ENCODE measurements at regions not wholly inside any gene's neighbourhood (a gene's known extent, or its start where the extent isn't known, plus 50 kb on each side); places are given as distances from the start of the nearest gene placed in this dataset.
"Not testable (repeated sequence)": the region's sequence is repeated elsewhere in the genome, so short reads cannot be mapped to it uniquely, and the experiment has no call there.

DNA sequence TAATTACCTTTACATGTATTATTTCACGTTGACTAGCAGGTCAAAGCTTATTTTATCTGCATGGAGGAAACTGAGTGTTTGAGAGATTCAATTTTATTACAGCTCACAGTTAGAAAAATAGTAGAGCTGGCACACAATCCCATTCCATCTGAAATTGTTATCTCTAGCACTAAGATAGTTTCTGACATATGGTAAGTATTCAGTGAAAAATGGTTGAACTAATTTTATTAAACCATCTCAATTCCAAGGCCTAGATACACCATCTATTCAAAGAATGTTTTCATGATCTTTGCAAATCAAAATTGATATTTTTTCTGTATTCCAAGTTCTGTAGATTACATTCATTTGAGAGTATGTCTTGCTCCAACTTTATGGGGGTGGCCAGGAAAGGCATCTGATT lies 125.4 kb upstream of the FAT3 start:
- Histone ChIP-seq H3K18ac (ENCODE audit: low read length) (no peak overlapping the region), H4K8ac (ENCODE audit: low read depth, low read length) (no peak overlapping the region), H2BK15ac (replicated peaks; ENCODE audit: low read depth) (no peak overlapping the region), H3K4me1 (ENCODE audit: control insufficient read depth, low read depth, low read length) (no peaks in the 10 kb centered on the region), H3K56ac (ENCODE audit: low read length) (no peak overlapping the region), H3K79me2 (ENCODE audit: control insufficient read depth, insufficient read depth, low read length) (no peaks in the 10 kb centered on the region), H2BK5ac (ENCODE audit: low read length) (no peak overlapping the region), H3K27me3 (ENCODE audit: insufficient read depth, low read length, poor library complexity) (no peaks in the 10 kb centered on the region), H3K4ac (ENCODE audit: low read depth, low read length) (no peak overlapping the region), H3K27ac (ENCODE audit: low read depth, low read length) (no peak overlapping the region), H4K5ac (ENCODE audit: low read length) (no peak overlapping the region), H2AK5ac (ENCODE audit: low read length) (no peak overlapping the region), H3K36me3 (ENCODE audit: control insufficient read depth, insufficient read depth, low read length) (no peaks in the 10 kb centered on the region), H3K9ac (ENCODE audit: low read length) (no peak overlapping the region), H2BK120ac (ENCODE audit: low read depth, low read length) (no peak overlapping the region), H3K4me3 (ENCODE audit: low read length) (no peak overlapping the region), H3K4me2 (ENCODE audit: low read length) (no peak overlapping the region), H3K23ac (ENCODE audit: low read length) (no peak overlapping the region), H3K79me1 (ENCODE audit: low read length) (no peaks in the 10 kb centered on the region)
- WGBS (ENCODE audit: extremely low coverage, insufficient coverage, low lambda C conversion rate), result no CpG with 5 or more reads among the region's 1 CpG
- DNase-seq, result no peak

DNA sequence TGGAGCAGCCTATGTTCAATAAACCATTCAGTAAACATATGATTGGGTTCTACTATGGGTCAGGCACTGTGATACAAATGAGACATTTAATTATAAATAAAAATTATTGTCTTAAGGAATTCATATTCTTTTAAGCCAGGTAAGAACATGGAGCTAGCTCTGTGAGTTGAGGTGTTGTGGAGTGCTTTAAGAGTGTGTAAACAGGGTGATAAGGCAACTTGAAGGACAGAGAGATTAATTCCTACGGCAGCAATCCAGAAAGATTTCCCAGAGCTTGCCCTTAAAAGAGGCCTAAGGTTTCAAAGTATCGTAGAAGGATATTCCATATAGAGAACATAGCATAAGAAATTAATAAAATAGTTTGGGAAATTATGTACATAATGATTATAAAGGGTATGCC lies 126.4 kb upstream of the FAT3 start:
- H3K27me3 ChIP-seq (ENCODE audit: insufficient read depth, low read length, poor library complexity), result no peaks in the 10 kb centered on the region

DNA sequence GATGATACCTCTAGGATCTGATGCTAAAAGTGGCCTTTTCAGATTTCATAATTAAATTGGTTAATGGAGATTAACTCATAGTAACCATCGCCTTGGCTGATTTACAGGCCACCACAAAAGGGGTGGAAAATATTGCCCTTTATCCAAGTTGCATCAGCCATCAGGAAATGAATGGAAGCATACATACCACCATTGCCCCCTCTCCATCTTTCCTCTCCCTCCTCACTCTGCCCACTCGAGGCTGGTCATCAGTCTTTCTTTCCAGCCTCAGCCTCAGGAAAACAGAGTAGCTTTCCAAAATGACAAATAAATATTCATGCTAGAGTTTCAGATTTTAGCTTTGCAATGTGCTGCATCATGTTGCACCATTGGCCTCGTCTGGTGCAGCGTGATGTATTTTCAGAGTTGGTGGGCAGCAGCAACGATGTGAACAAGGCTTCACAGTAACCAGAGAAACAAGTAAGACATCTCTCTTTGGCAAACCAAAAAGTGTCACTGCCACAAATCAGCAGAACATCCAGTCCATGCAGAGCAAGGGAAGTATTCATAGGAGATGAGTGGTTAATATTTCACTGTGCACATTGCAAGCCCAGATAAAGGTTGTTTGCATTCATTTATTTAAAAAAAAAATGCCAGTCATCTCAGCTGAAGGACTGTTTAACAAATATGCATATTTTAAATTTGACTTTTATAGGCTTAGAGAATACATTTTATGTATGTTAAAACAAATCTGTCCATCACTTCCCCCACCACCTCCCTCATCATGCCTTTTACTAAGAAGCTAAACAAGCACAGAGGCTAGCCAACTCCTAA lies 136.7 kb upstream of the FAT3 start:
- Histone ChIP-seq H3K27ac (ENCODE audit: low read depth, low read length) (no peak overlapping the region), H2BK5ac (ENCODE audit: low read length) (no peak overlapping the region), H3K79me2 (ENCODE audit: control insufficient read depth, insufficient read depth, low read length) (no peaks in the 10 kb centered on the region), H4K8ac (ENCODE audit: low read depth, low read length) (no peak overlapping the region), H2AK5ac (ENCODE audit: low read length) (no peak overlapping the region), H3K4ac (ENCODE audit: low read depth, low read length) (no peak overlapping the region), H3K36me3 (ENCODE audit: control insufficient read depth, insufficient read depth, low read length) (no peaks in the 10 kb centered on the region), H3K4me3 (ENCODE audit: low read length) (no peak overlapping the region), H3K27me3 (ENCODE audit: insufficient read depth, low read length, poor library complexity) (no peaks in the 10 kb centered on the region), H3K4me2 (ENCODE audit: low read length) (no peak overlapping the region), H3K18ac (ENCODE audit: low read length) (no peak overlapping the region), H2BK120ac (ENCODE audit: low read depth, low read length) (no peak overlapping the region), H3K4me1 (ENCODE audit: control insufficient read depth, low read depth, low read length) (no peaks in the 10 kb centered on the region), H3K56ac (ENCODE audit: low read length) (no peak overlapping the region), H3K79me1 (ENCODE audit: low read length) (no peaks in the 10 kb centered on the region), H3K23ac (ENCODE audit: low read length) (no peak overlapping the region), H4K5ac (ENCODE audit: low read length) (no peak overlapping the region), H2BK15ac (replicated peaks; ENCODE audit: low read depth) (no peak overlapping the region), H3K9ac (ENCODE audit: low read length) (no peak overlapping the region)
- no CpG with 5 or more reads among the region's 5 CpGs for WGBS (ENCODE audit: extremely low coverage, insufficient coverage, low lambda C conversion rate)
- DNase-seq, result no peak

More for the DNA sequence above, 126.4 kb upstream of the FAT3 start:
- no peaks in the 10 kb centered on the region for H3K4me1 ChIP-seq (ENCODE audit: control insufficient read depth, low read depth, low read length)
- WGBS (ENCODE audit: extremely low coverage, insufficient coverage, low lambda C conversion rate), result no CpG with 5 or more reads among the region's 2 CpGs
- no peak overlapping the region for H3K27ac ChIP-seq (ENCODE audit: low read depth, low read length)
- H4K5ac ChIP-seq (ENCODE audit: low read length), result no peak overlapping the region
- no peak overlapping the region for H3K56ac ChIP-seq (ENCODE audit: low read length)
- H3K4me2 ChIP-seq (ENCODE audit: low read length), result no peak overlapping the region
- H3K79me2 ChIP-seq (ENCODE audit: control insufficient read depth, insufficient read depth, low read length), result no peaks in the 10 kb centered on the region
- H3K9ac ChIP-seq (ENCODE audit: low read length), result no peak overlapping the region
- no peak overlapping the region for H4K8ac ChIP-seq (ENCODE audit: low read depth, low read length)
- H2AK5ac ChIP-seq (ENCODE audit: low read length), result no peak overlapping the region
- H3K4ac ChIP-seq (ENCODE audit: low read depth, low read length), result no peak overlapping the region
- H3K4me3 ChIP-seq (ENCODE audit: low read length), result no peak overlapping the region
- no peak for DNase-seq
- no peak overlapping the region for H3K18ac ChIP-seq (ENCODE audit: low read length)
- no peak overlapping the region for H2BK5ac ChIP-seq (ENCODE audit: low read length)
- no peak overlapping the region for H3K23ac ChIP-seq (ENCODE audit: low read length)
- H2BK15ac ChIP-seq (replicated peaks; ENCODE audit: low read depth), result no peak overlapping the region
- H2BK120ac ChIP-seq (ENCODE audit: low read depth, low read length), result no peak overlapping the region
- H3K79me1 ChIP-seq (ENCODE audit: low read length), result no peaks in the 10 kb centered on the region
- H3K36me3 ChIP-seq (ENCODE audit: control insufficient read depth, insufficient read depth, low read length), result no peaks in the 10 kb centered on the region

GRCh38 chr11:92083123-92083522 lies 141.5 kb upstream of the FAT3 start:
- no peak overlapping the region for H3K9ac ChIP-seq (ENCODE audit: low read length)
- H2BK5ac ChIP-seq (ENCODE audit: low read length), result no peak overlapping the region
- H3K4me3 ChIP-seq (ENCODE audit: low read length), result no peak overlapping the region
- no peaks in the 10 kb centered on the region for H3K36me3 ChIP-seq (ENCODE audit: control insufficient read depth, insufficient read depth, low read length)
- no peak overlapping the region for H2BK15ac ChIP-seq (replicated peaks; ENCODE audit: low read depth)
- DNase-seq, result no peak
- H4K8ac ChIP-seq (ENCODE audit: low read depth, low read length), result no peak overlapping the region
- H3K27ac ChIP-seq (ENCODE audit: low read depth, low read length), result no peak overlapping the region
- no peak overlapping the region for H3K56ac ChIP-seq (ENCODE audit: low read length)
- WGBS (ENCODE audit: extremely low coverage, insufficient coverage, low lambda C conversion rate), result no CpG with 5 or more reads among the region's 3 CpGs
- H3K79me2 ChIP-seq (ENCODE audit: control insufficient read depth, insufficient read depth, low read length), result no peaks in the 10 kb centered on the region
- H2AK5ac ChIP-seq (ENCODE audit: low read length), result no peak overlapping the region
- H2BK120ac ChIP-seq (ENCODE audit: low read depth, low read length), result no peak overlapping the region
- no peaks in the 10 kb centered on the region for H3K27me3 ChIP-seq (ENCODE audit: insufficient read depth, low read length, poor library complexity)
- H3K79me1 ChIP-seq (ENCODE audit: low read length), result no peaks in the 10 kb centered on the region
- no peak overlapping the region for H4K5ac ChIP-seq (ENCODE audit: low read length)
- no peaks in the 10 kb centered on the region for H3K4me1 ChIP-seq (ENCODE audit: control insufficient read depth, low read depth, low read length)
- H3K23ac ChIP-seq (ENCODE audit: low read length), result no peak overlapping the region
- no peak overlapping the region for H3K4ac ChIP-seq (ENCODE audit: low read depth, low read length)
- no peak overlapping the region for H3K18ac ChIP-seq (ENCODE audit: low read length)
- H3K4me2 ChIP-seq (ENCODE audit: low read length), result no peak overlapping the region

DNA sequence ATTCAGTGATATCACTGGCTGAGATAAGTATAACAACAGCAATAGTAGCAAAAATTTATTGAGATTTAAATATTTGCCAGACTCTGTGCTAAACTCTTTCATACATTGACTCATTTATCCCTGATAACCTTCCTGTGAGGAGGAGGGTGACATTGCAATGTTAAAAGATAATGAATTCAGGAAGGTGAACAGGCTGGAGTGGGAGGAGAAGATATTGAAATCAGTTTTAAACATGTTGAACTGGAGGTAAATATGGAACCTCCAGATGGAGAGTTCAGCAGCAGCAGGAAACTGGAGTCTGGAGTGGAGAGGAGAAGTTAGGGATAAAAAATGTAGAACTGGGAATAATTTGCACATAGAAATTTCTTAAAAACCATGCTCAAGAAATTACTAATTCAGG lies 142.0 kb upstream of the FAT3 start:
- no peak overlapping the region for H4K5ac ChIP-seq (ENCODE audit: low read length)
- no peak overlapping the region for H2BK120ac ChIP-seq (ENCODE audit: low read depth, low read length)
- no peak overlapping the region for H3K56ac ChIP-seq (ENCODE audit: low read length)
- H4K8ac ChIP-seq (ENCODE audit: low read depth, low read length), result peak overlapping the region; percentile 76
- no peaks in the 10 kb centered on the region for H3K79me1 ChIP-seq (ENCODE audit: low read length)
- H2BK15ac ChIP-seq (replicated peaks; ENCODE audit: low read depth), result no peak overlapping the region
- H3K4ac ChIP-seq (ENCODE audit: low read depth, low read length), result no peak overlapping the region
- H3K9ac ChIP-seq (ENCODE audit: low read length), result no peak overlapping the region
- no peak overlapping the region for H3K23ac ChIP-seq (ENCODE audit: low read length)
- H3K79me2 ChIP-seq (ENCODE audit: control insufficient read depth, insufficient read depth, low read length), result no peaks in the 10 kb centered on the region
- no peak overlapping the region for H3K4me2 ChIP-seq (ENCODE audit: low read length)
- H3K4me3 ChIP-seq (ENCODE audit: low read length), result no peak overlapping the region
- H3K36me3 ChIP-seq (ENCODE audit: control insufficient read depth, insufficient read depth, low read length), result no peaks in the 10 kb centered on the region
- no peaks in the 10 kb centered on the region for H3K27me3 ChIP-seq (ENCODE audit: insufficient read depth, low read length, poor library complexity)
- no peak overlapping the region for H2BK5ac ChIP-seq (ENCODE audit: low read length)
- DNase-seq, result no peak
- H3K18ac ChIP-seq (ENCODE audit: low read length), result no peak overlapping the region
- H2AK5ac ChIP-seq (ENCODE audit: low read length), result no peak overlapping the region
- no peaks in the 10 kb centered on the region for H3K4me1 ChIP-seq (ENCODE audit: control insufficient read depth, low read depth, low read length)
- H3K27ac ChIP-seq (ENCODE audit: low read depth, low read length), result no peak overlapping the region

- not testable (repeated sequence) for H3K36me3 ChIP-seq (ENCODE audit: control insufficient read depth, insufficient read depth, low read length); H3K4me1 ChIP-seq (ENCODE audit: control insufficient read depth, low read depth, low read length); H3K79me1 ChIP-seq (ENCODE audit: low read length); H2BK120ac ChIP-seq (ENCODE audit: low read depth, low read length); DNase-seq; H3K4ac ChIP-seq (ENCODE audit: low read depth, low read length); H3K79me2 ChIP-seq (ENCODE audit: control insufficient read depth, insufficient read depth, low read length); H3K9ac ChIP-seq (ENCODE audit: low read length); H3K4me3 ChIP-seq (ENCODE audit: low read length); H2AK5ac ChIP-seq (ENCODE audit: low read length); H3K23ac ChIP-seq (ENCODE audit: low read length); H3K4me2 ChIP-seq (ENCODE audit: low read length); H3K56ac ChIP-seq (ENCODE audit: low read length); H2BK5ac ChIP-seq (ENCODE audit: low read length); H4K5ac ChIP-seq (ENCODE audit: low read length); H3K27me3 ChIP-seq (ENCODE audit: insufficient read depth, low read length, poor library complexity); H3K18ac ChIP-seq (ENCODE audit: low read length); H2BK15ac ChIP-seq (replicated peaks; ENCODE audit: low read depth); H3K27ac ChIP-seq (ENCODE audit: low read depth, low read length); H4K8ac ChIP-seq (ENCODE audit: low read depth, low read length)
- WGBS (ENCODE audit: extremely low coverage, insufficient coverage, low lambda C conversion rate), result no CpG with 5 or more reads among the region's 1 CpG
Observed at GRCh38 chr11:92074498-92074897, 150.1 kb upstream of the FAT3 start.

All from mesendoderm (in vitro differentiated cells).